HCT116 (cell line): ENCODE measurements at regions not wholly inside any gene's neighbourhood (a gene's known extent, or its start where the extent isn't known, plus 50 kb on each side); places are given as distances from the start of the nearest gene placed in this dataset.

Source experiments
- ATF3 ChIP-seq: IDR thresholded peaks from 2 replicates; pipeline ENCODE4 v1.6.1; 2012
- CEBPB ChIP-seq: IDR thresholded peaks from 2 replicates; pipeline ENCODE4 v1.6.1; 2012; ENCODE audit warnings: low read depth
- EZH2phosphoT487 ChIP-seq: fragments of 200-600 bp; IDR thresholded peaks from 2 replicates; pipeline ENCODE4 v1.6.1; 2018; ENCODE audit warnings: antibody characterized with exemption, borderline replicate concordance
- FOSL1 ChIP-seq: IDR thresholded peaks from 2 replicates; pipeline ENCODE4 v1.6.1; 2012; ENCODE audit warnings: low read depth
- TF ChIP-seq, protein P1 (sequence below): IDR thresholded peaks from 2 replicates; pipeline ENCODE4 v1.6.1; 2012

DNA sequence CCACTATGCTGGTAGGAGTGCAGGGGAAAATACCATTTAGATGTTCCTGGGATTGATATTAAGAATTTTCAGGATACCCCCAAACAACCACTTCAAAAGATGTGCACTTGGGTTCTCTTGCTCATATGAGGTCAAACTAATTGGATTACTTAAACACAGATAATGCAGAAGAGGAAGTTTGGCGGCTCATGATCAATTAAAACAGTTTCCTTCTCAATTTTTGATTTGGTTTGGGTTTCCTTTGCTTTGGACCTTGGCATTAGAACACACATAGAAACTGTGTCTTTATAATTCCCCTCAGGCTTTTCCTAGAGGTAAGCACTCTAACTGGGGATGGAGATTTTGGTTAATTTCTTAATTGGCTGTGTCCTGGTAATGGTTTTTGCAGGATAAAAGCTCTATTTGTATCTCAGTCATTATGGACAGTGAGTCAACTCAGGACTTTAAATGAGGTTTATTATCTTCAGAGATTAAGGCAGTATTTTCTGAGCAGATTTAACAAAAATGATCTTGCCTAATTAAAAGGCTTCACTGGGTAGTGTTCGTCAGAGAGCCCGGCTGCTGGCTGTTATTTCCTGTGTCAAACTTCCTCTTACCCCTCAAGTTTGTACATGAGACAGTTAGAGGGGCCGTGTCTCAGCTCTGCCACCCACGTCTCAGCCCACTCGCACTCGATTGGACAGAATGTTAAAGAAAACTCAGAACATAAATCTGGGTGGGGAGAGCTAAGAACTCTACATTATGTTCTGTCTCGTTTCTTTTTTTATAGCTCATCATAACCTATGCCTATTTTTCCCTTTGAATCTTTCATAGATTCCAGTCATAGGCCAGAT is 50.3 kb upstream of the PREP start (continued):
- TF ChIP-seq, protein P1, sequence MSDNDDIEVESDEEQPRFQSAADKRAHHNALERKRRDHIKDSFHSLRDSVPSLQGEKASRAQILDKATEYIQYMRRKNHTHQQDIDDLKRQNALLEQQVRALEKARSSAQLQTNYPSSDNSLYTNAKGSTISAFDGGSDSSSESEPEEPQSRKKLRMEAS, result no peak
- TF ChIP-seq EZH2phosphoT487 (no peak), CEBPB (no peak), FOSL1 (no peak), ATF3 (no peak)
